ENCODE measurements at regions not wholly inside any gene's neighbourhood (a gene's known extent, or its start where the extent isn't known, plus 50 kb on each side); places are given as distances from the start of the nearest gene placed in this dataset.
A peak's percentile ranks its signal among the peaks of the same experiment; 100 is the strongest.

DNA sequence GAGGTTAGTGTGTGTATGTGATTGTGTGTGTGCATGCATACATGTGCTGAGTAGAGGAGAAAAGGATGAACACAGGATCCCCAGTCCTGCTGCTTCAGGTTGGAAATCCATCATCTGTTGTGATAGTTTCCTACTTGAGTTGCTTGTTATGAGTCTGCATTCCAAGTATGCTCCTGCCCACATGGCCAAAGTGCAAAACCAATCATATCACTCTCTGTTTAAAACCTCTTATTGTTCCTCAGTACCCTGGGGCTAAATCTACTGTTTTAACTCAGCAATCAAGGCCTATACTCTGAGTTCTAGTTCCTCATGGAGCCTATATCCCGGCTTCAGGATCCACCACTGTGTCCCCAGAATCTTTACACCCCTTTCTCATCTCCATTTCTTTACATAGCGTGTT is 139.9 kb upstream of the TLE3 start:
- Histone ChIP-seq H3K27me3 (ENCODE audit: insufficient read depth, poor library complexity, severe bottlenecking) (no peaks in the 10 kb centered on the region), H3K27ac (replicated peaks) (no peak overlapping the region), H3K4me3 (replicated peaks; ENCODE audit: insufficient read depth, low read length) (no peak overlapping the region)
- TF ChIP-seq POLR2AphosphoS5 (IDR thresholded peaks at IDR 0.05; ENCODE audit: low read depth) = no peak
- TF ChIP-seq, protein P1, sequence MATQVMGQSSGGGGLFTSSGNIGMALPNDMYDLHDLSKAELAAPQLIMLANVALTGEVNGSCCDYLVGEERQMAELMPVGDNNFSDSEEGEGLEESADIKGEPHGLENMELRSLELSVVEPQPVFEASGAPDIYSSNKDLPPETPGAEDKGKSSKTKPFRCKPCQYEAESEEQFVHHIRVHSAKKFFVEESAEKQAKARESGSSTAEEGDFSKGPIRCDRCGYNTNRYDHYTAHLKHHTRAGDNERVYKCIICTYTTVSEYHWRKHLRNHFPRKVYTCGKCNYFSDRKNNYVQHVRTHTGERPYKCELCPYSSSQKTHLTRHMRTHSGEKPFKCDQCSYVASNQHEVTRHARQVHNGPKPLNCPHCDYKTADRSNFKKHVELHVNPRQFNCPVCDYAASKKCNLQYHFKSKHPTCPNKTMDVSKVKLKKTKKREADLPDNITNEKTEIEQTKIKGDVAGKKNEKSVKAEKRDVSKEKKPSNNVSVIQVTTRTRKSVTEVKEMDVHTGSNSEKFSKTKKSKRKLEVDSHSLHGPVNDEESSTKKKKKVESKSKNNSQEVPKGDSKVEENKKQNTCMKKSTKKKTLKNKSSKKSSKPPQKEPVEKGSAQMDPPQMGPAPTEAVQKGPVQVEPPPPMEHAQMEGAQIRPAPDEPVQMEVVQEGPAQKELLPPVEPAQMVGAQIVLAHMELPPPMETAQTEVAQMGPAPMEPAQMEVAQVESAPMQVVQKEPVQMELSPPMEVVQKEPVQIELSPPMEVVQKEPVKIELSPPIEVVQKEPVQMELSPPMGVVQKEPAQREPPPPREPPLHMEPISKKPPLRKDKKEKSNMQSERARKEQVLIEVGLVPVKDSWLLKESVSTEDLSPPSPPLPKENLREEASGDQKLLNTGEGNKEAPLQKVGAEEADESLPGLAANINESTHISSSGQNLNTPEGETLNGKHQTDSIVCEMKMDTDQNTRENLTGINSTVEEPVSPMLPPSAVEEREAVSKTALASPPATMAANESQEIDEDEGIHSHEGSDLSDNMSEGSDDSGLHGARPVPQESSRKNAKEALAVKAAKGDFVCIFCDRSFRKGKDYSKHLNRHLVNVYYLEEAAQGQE (IDR thresholded peaks at IDR 0.05; ENCODE audit: insufficient replicate concordance, low read depth) = no peak
- TF ChIP-seq GABPA (IDR thresholded peaks at IDR 0.05; ENCODE audit: low read depth) = no peak
- TF ChIP-seq, protein P2, sequence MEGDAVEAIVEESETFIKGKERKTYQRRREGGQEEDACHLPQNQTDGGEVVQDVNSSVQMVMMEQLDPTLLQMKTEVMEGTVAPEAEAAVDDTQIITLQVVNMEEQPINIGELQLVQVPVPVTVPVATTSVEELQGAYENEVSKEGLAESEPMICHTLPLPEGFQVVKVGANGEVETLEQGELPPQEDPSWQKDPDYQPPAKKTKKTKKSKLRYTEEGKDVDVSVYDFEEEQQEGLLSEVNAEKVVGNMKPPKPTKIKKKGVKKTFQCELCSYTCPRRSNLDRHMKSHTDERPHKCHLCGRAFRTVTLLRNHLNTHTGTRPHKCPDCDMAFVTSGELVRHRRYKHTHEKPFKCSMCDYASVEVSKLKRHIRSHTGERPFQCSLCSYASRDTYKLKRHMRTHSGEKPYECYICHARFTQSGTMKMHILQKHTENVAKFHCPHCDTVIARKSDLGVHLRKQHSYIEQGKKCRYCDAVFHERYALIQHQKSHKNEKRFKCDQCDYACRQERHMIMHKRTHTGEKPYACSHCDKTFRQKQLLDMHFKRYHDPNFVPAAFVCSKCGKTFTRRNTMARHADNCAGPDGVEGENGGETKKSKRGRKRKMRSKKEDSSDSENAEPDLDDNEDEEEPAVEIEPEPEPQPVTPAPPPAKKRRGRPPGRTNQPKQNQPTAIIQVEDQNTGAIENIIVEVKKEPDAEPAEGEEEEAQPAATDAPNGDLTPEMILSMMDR (IDR thresholded peaks at IDR 0.05; ENCODE audit: insufficient read depth, low read length) = no peak
- DNase-seq (ENCODE audit: low read depth in 1 of 2, low spot score in 1 of 2) = no peak

DNA sequence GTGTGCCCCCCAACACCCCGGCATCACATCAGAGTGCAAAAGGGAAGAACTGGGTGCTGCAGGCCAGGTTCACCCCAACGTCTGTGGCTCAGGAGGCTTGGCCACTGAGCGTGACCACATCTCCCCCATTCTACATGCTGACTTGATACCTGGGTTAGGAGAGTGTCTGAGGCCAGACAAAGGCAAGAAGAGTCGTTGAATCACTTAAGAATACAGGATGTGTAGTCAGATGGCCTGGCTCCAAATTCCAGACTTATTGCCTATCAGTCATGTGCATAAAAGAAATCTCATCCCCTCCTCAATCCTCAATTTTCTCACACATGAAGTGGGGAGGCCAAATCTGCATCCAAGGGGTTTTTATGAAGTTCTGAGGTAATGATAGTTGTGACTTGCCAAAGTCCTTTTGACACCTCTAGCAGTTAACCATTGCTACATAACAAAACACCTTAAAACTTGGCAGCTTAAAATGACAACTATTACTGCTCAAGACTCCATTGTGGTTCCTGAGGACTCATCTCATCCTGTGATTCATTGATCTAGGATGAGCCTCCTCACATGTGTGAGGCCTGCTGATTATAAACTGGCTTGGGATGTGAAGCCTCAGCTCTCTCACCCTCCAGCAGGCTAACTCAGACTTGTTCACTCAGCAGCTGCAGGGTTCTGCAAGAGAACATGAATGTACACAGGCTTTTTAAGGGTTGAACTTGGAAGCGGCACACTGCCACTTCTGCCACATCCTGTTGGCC is 138.8 kb upstream of the TLE3 start:
- no peak overlapping the region for H3K27ac ChIP-seq (replicated peaks)
- H3K27me3 ChIP-seq (ENCODE audit: insufficient read depth, poor library complexity, severe bottlenecking) = no peaks in the 10 kb centered on the region
- TF ChIP-seq SPI1 (IDR thresholded peaks at IDR 0.05; ENCODE audit: borderline replicate concordance, low read depth) (no peak), GABPA (IDR thresholded peaks at IDR 0.05; ENCODE audit: low read depth) (no peak), POLR2AphosphoS5 (IDR thresholded peaks at IDR 0.05; ENCODE audit: low read depth) (no peak)
- TF ChIP-seq, protein P2 (IDR thresholded peaks at IDR 0.05; ENCODE audit: insufficient read depth, low read length) = no peak
- TF ChIP-seq, protein P1 (IDR thresholded peaks at IDR 0.05; ENCODE audit: insufficient replicate concordance, low read depth) = no peak
- no peak overlapping the region for H3K4me3 ChIP-seq (replicated peaks; ENCODE audit: insufficient read depth, low read length)
- DNase-seq (ENCODE audit: low read depth in 1 of 2, low spot score in 1 of 2) = peak in 1 of 2 experiments; percentile 26

DNA sequence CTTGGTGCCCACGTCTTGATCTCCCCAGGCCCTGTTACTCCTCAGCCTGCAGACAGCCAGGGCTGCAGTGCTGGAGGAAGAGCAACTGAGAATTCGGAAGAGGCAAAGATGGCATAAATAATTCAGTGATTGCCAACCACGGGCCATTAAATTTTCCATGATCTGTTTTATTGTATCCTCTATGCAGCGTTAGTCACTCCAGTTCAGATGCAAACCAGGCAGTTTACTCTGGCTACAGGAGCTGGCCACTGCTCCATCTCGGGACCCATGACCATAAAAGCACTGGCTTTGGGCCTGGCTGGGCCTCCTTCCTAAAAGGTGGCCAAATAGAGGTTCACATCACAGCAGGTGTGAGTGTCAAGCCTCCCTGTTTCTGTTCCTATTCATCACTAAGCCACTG is 137.6 kb upstream of the TLE3 start:
- DNase-seq (ENCODE audit: low read depth in 1 of 2, low spot score in 1 of 2) = no peak
- H3K4me3 ChIP-seq (replicated peaks; ENCODE audit: insufficient read depth, low read length) = no peak overlapping the region
- H3K27ac ChIP-seq (replicated peaks) = no peak overlapping the region
- TF ChIP-seq POLR2AphosphoS5 (IDR thresholded peaks at IDR 0.05; ENCODE audit: low read depth) = no peak
- TF ChIP-seq, protein P1 (IDR thresholded peaks at IDR 0.05; ENCODE audit: insufficient replicate concordance, low read depth) = no peak
- TF ChIP-seq SPI1 (IDR thresholded peaks at IDR 0.05; ENCODE audit: borderline replicate concordance, low read depth) = no peak
- TF ChIP-seq GABPA (IDR thresholded peaks at IDR 0.05; ENCODE audit: low read depth) = no peak
- TF ChIP-seq, protein P2 (IDR thresholded peaks at IDR 0.05; ENCODE audit: insufficient read depth, low read length) = no peak
- no peaks in the 10 kb centered on the region for H3K27me3 ChIP-seq (ENCODE audit: insufficient read depth, poor library complexity, severe bottlenecking)
